ENCODE measurements at regions not wholly inside any gene's neighbourhood (a gene's known extent, or its start where the extent isn't known, plus 50 kb on each side); places are given as distances from the start of the nearest gene placed in this dataset.

GRCh38 chr21:38884440-38884839 lies 78.7 kb downstream of the ETS2 start:
- Histone ChIP-seq H3K9me3 (ENCODE audit: control insufficient read depth in 1 of 2, low read length in 2 of 2) (peaks cover 11 to 22% of the 10 kb centered on the region in 2 donors), H3K9ac (ENCODE audit: low read depth in 1 of 2, low read length in 2 of 2) (no peak overlapping the region), H3K36me3 (ENCODE audit: control insufficient read depth in 1 of 2, insufficient read depth in 2 of 2, low read length in 2 of 2) (no peaks in the 10 kb centered on the region)

GRCh38 chr21:38883142-38883541 lies 77.4 kb downstream of the ETS2 start:
- Histone ChIP-seq H3K36me3 (ENCODE audit: control insufficient read depth in 1 of 2, insufficient read depth in 2 of 2, low read length in 2 of 2) (no peaks in the 10 kb centered on the region), H3K4me1 (ENCODE audit: control insufficient read depth in 1 of 2, insufficient read depth in 2 of 2, low read length in 2 of 2) (no peaks in the 10 kb centered on the region), H3K9me3 (ENCODE audit: control insufficient read depth in 1 of 2, low read length in 2 of 2) (peaks cover 11 to 22% of the 10 kb centered on the region in 2 donors), H3K4me3 (ENCODE audit: low read depth in 1 of 2, low read length in 2 of 2) (no peak overlapping the region), H3K27me3 (ENCODE audit: control insufficient read depth in 1 of 2, insufficient read depth in 2 of 2, low read length in 2 of 2) (no peaks in the 10 kb centered on the region), H3K27ac (ENCODE audit: low read depth, low read length) (no peak overlapping the region), H3K9ac (ENCODE audit: low read depth in 1 of 2, low read length in 2 of 2) (no peak overlapping the region)

More at GRCh38 chr21:38884440-38884839, 78.7 kb downstream of the ETS2 start:
- no peak overlapping the region for H3K4me3 ChIP-seq (ENCODE audit: low read depth in 1 of 2, low read length in 2 of 2)
- no peak overlapping the region for H3K27ac ChIP-seq (ENCODE audit: low read depth, low read length)
- no peaks in the 10 kb centered on the region for H3K27me3 ChIP-seq (ENCODE audit: control insufficient read depth in 1 of 2, insufficient read depth in 2 of 2, low read length in 2 of 2)
- H3K4me1 ChIP-seq (ENCODE audit: control insufficient read depth in 1 of 2, insufficient read depth in 2 of 2, low read length in 2 of 2) = no peaks in the 10 kb centered on the region

- no peak overlapping the region for H3K27ac ChIP-seq (ENCODE audit: low read depth, low read length)
- no peaks in the 10 kb centered on the region for H3K4me1 ChIP-seq (ENCODE audit: control insufficient read depth in 1 of 2, insufficient read depth in 2 of 2, low read length in 2 of 2)
- H3K36me3 ChIP-seq (ENCODE audit: control insufficient read depth in 1 of 2, insufficient read depth in 2 of 2, low read length in 2 of 2) = no peaks in the 10 kb centered on the region
- H3K9ac ChIP-seq (ENCODE audit: low read depth in 1 of 2, low read length in 2 of 2) = no peak overlapping the region
- H3K9me3 ChIP-seq (ENCODE audit: control insufficient read depth in 1 of 2, low read length in 2 of 2) = peaks cover 0 to 6% of the 10 kb centered on the region in 2 donors
- no peaks in the 10 kb centered on the region for H3K27me3 ChIP-seq (ENCODE audit: control insufficient read depth in 1 of 2, insufficient read depth in 2 of 2, low read length in 2 of 2)
- H3K4me3 ChIP-seq (ENCODE audit: low read depth in 1 of 2, low read length in 2 of 2) = no peak overlapping the region
These were observed 75.4 kb downstream of the ETS2 start for GRCh38 chr21:38881131-38881530.

GRCh38 chr21:38880577-38880966 lies 74.8 kb downstream of the ETS2 start:
- Histone ChIP-seq H3K4me1 (ENCODE audit: control insufficient read depth in 1 of 2, insufficient read depth in 2 of 2, low read length in 2 of 2) (no peaks in the 10 kb centered on the region), H3K27ac (ENCODE audit: low read depth, low read length) (no peak overlapping the region), H3K9me3 (ENCODE audit: control insufficient read depth in 1 of 2, low read length in 2 of 2) (peaks cover 0 to 6% of the 10 kb centered on the region in 2 donors), H3K27me3 (ENCODE audit: control insufficient read depth in 1 of 2, insufficient read depth in 2 of 2, low read length in 2 of 2) (no peaks in the 10 kb centered on the region), H3K4me3 (ENCODE audit: low read depth in 1 of 2, low read length in 2 of 2) (no peak overlapping the region), H3K9ac (ENCODE audit: low read depth in 1 of 2, low read length in 2 of 2) (no peak overlapping the region), H3K36me3 (ENCODE audit: control insufficient read depth in 1 of 2, insufficient read depth in 2 of 2, low read length in 2 of 2) (no peaks in the 10 kb centered on the region)

- H3K27me3 ChIP-seq (ENCODE audit: control insufficient read depth in 1 of 2, insufficient read depth in 2 of 2, low read length in 2 of 2) = no peaks in the 10 kb centered on the region
- H3K36me3 ChIP-seq (ENCODE audit: control insufficient read depth in 1 of 2, insufficient read depth in 2 of 2, low read length in 2 of 2) = no peaks in the 10 kb centered on the region
- peaks cover 0 to 6% of the 10 kb centered on the region in 2 donors for H3K9me3 ChIP-seq (ENCODE audit: control insufficient read depth in 1 of 2, low read length in 2 of 2)
- H3K4me1 ChIP-seq (ENCODE audit: control insufficient read depth in 1 of 2, insufficient read depth in 2 of 2, low read length in 2 of 2) = no peaks in the 10 kb centered on the region
- no peak overlapping the region for H3K4me3 ChIP-seq (ENCODE audit: low read depth in 1 of 2, low read length in 2 of 2)
- H3K27ac ChIP-seq (ENCODE audit: low read depth, low read length) = no peak overlapping the region
- H3K9ac ChIP-seq (ENCODE audit: low read depth in 1 of 2, low read length in 2 of 2) = no peak overlapping the region
These were observed 74.3 kb downstream of the ETS2 start for GRCh38 chr21:38879912-38880576.

GRCh38 chr21:38878379-38879179 lies 72.8 kb downstream of the ETS2 start:
- H3K27ac ChIP-seq (ENCODE audit: low read depth, low read length) = no peak overlapping the region
- H3K36me3 ChIP-seq (ENCODE audit: control insufficient read depth in 1 of 2, insufficient read depth in 2 of 2, low read length in 2 of 2) = no peaks in the 10 kb centered on the region
- no peak overlapping the region for H3K4me3 ChIP-seq (ENCODE audit: low read depth in 1 of 2, low read length in 2 of 2)
- no peaks in the 10 kb centered on the region for H3K27me3 ChIP-seq (ENCODE audit: control insufficient read depth in 1 of 2, insufficient read depth in 2 of 2, low read length in 2 of 2)
- H3K9me3 ChIP-seq (ENCODE audit: control insufficient read depth in 1 of 2, low read length in 2 of 2) = peaks cover 0 to 5% of the 10 kb centered on the region in 2 donors
- H3K9ac ChIP-seq (ENCODE audit: low read depth in 1 of 2, low read length in 2 of 2) = no peak overlapping the region
- no peaks in the 10 kb centered on the region for H3K4me1 ChIP-seq (ENCODE audit: control insufficient read depth in 1 of 2, insufficient read depth in 2 of 2, low read length in 2 of 2)

- H3K36me3 ChIP-seq (ENCODE audit: control insufficient read depth in 1 of 2, insufficient read depth in 2 of 2, low read length in 2 of 2) = no peaks in the 10 kb centered on the region
- no peaks in the 10 kb centered on the region for H3K9me3 ChIP-seq (ENCODE audit: control insufficient read depth in 1 of 2, low read length in 2 of 2)
- no peaks in the 10 kb centered on the region for H3K27me3 ChIP-seq (ENCODE audit: control insufficient read depth in 1 of 2, insufficient read depth in 2 of 2, low read length in 2 of 2)
- H3K27ac ChIP-seq (ENCODE audit: low read depth, low read length) = no peak overlapping the region
- no peak overlapping the region for H3K9ac ChIP-seq (ENCODE audit: low read depth in 1 of 2, low read length in 2 of 2)
- no peak overlapping the region for H3K4me3 ChIP-seq (ENCODE audit: low read depth in 1 of 2, low read length in 2 of 2)
- H3K4me1 ChIP-seq (ENCODE audit: control insufficient read depth in 1 of 2, insufficient read depth in 2 of 2, low read length in 2 of 2) = no peaks in the 10 kb centered on the region
These were observed 70.2 kb downstream of the ETS2 start for GRCh38 chr21:38875694-38876492.
